ENCODE measurements at regions not wholly inside any gene's neighbourhood (a gene's known extent, or its start where the extent isn't known, plus 50 kb on each side); places are given as distances from the start of the nearest gene placed in this dataset.
A peak's percentile ranks its signal among the peaks of the same experiment; 100 is the strongest.

DNA sequence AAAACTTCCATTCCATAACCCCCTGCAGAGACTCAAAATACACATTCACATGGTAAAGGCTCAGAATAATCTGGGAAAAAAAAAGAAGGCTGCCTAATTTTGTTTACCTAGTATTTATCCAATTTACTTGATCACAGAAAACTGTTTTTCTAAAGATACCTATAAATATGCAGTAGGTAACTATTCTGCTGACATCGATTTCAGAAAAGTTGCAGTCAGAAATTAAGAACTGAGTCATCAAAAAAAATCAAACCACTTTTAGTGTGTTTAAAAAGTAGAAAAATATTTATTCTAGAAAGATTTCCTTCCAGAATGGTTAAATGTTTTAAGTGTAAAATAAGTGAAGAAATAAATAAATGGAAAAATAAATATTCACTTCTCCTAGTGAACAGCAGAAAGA, 254.5 kb upstream of the CAND1 start:
- no peak for ATAC-seq (ENCODE audit: low read depth)
- no peaks in the 10 kb centered on the region for H3K9me3 Mint-ChIP-seq
- no peaks in the 10 kb centered on the region for H3K4me1 Mint-ChIP-seq
- H3K27me3 Mint-ChIP-seq: no peaks in the 10 kb centered on the region
- H3K4me3 Mint-ChIP-seq: no peak overlapping the region
- DNase-seq (ENCODE audit: low spot score in 2 of 2): no peak
- no peak overlapping the region for H3K27ac Mint-ChIP-seq
- no peaks in the 10 kb centered on the region for H3K36me3 Mint-ChIP-seq

DNA sequence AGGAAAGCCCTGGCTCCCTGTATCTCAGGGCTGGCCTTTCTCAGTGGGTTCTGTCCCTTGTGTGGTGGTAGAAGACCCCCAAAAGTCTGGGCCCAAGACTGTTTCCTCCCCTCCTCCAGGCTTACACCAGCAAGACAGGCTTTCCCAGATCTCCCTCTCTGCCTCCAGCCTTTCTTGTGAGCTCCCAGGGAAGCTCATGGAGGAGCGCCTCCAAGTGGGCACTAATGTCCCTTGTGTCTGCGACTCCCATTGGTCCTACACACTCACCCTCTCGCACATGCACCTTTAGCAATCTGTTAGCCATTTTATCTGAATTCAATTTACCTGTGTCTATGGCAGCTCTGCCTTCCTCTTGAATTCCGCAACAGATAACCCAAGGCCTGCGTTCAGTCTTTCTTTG, 251.1 kb upstream of the CAND1 start:
- no peaks in the 10 kb centered on the region for H3K4me1 Mint-ChIP-seq
- DNase-seq (ENCODE audit: low spot score in 2 of 2) (no peak), ATAC-seq (ENCODE audit: low read depth) (no peak)
- H3K27me3 Mint-ChIP-seq: no peaks in the 10 kb centered on the region
- no peak overlapping the region for H3K4me3 Mint-ChIP-seq
- H3K9me3 Mint-ChIP-seq: no peaks in the 10 kb centered on the region
- no peaks in the 10 kb centered on the region for H3K36me3 Mint-ChIP-seq
- no peak overlapping the region for H3K27ac Mint-ChIP-seq

DNA sequence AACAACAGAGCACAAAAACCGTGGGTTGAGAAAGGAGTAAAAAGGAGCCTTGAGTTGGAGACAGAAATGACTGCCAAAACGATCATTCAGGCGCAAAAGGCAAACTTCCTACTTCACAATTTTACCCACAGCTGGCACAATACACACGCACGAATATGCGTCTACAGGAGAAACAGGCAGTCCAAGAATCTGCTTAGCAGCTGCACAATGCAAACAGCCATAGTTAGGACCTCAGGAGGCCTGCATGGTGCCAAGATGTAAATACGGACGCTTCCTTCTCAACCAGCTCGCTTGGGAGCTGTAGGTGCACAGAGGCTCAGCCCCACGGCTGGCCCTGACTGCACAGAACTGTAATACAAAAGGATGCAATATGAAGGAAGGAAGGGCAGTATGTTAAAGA, 250.1 kb upstream of the CAND1 start:
- Mint-ChIP-seq H3K9me3 (no peaks in the 10 kb centered on the region), H3K27me3 (peaks cover under 1% of the 10 kb centered on the region), H3K27ac (no peak overlapping the region), H3K36me3 (no peaks in the 10 kb centered on the region), H3K4me3 (no peak overlapping the region), H3K4me1 (no peaks in the 10 kb centered on the region)
- no peak for ATAC-seq (ENCODE audit: low read depth)
- no peak for DNase-seq (ENCODE audit: low spot score in 2 of 2)

DNA sequence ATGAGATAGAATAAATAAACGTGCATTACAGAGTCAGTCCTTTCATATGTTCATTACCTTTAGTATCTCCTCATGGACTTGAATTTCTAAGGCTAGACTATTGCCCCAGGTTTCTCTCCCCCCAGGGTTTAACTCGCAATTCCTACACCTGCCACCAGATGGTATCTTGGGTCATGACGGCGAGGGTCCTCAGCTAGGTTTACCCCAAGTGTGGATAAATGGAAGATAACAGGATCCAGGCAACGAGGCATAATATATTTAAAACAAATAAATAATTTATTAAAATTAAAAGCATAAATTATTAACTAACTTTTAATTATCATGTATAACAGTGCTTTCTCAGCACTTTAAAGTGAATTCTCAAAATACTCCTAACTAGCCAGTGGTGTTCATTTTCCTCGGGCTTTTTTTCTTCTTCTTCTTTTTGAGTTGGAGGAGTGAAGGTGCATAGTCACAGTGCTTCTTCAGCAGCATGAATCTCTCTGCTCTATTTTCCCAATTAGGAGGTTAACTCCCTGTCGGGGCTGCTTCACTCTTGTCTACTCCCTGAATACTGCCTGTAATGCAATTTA, 243.5 kb upstream of the CAND1 start:
- Mint-ChIP-seq H3K9me3 (no peaks in the 10 kb centered on the region), H3K36me3 (no peaks in the 10 kb centered on the region), H3K27me3 (peaks cover 13% of the 10 kb centered on the region), H3K4me1 (no peaks in the 10 kb centered on the region), H3K27ac (no peak overlapping the region), H3K4me3 (no peak overlapping the region)
- peak; percentile 19 to 42 for DNase-seq (ENCODE audit: low spot score in 2 of 2)
- ATAC-seq (ENCODE audit: low read depth): peak; percentile 38

DNA sequence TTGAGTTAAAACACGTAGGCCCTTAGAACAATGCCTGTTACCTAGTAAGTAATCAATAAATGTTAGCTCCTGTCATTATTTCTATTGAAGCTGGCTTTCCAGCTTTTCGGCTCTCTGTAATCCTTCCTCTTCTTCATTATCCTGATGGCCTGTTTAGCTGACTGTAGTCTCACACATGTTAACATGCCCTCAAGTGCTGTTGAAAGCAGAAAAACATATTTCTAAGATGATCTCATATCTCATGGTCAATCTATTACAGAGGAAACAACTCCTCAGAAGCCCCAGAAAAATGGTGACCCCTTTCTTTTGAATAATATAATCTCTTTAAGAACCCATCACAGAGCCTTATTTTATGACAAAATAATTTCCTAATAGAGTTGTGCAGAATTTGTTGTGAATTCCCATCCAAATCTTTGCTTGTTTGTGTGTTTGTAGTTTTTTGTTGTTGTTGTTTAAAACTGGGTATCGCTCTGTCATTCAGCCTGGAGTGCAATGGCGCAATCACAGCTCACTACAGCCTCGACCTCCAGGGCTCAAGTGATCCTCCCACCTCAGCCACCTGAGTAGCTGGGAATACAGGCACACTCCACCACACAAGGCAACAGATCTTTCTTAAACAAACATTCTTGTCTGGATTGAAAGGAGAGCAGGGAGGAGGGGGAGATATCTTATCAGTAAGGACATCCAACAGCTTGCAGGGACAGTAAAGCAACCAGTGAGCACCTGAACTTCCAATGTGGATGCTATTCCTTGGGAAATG, 242.5 kb upstream of the CAND1 start:
- Mint-ChIP-seq H3K27me3 (peaks cover 13% of the 10 kb centered on the region), H3K4me1 (no peaks in the 10 kb centered on the region), H3K9me3 (no peaks in the 10 kb centered on the region), H3K27ac (no peak overlapping the region), H3K4me3 (no peak overlapping the region), H3K36me3 (no peaks in the 10 kb centered on the region)
- ATAC-seq (ENCODE audit: low read depth) (no peak), DNase-seq (ENCODE audit: low spot score in 2 of 2) (no peak)

DNA sequence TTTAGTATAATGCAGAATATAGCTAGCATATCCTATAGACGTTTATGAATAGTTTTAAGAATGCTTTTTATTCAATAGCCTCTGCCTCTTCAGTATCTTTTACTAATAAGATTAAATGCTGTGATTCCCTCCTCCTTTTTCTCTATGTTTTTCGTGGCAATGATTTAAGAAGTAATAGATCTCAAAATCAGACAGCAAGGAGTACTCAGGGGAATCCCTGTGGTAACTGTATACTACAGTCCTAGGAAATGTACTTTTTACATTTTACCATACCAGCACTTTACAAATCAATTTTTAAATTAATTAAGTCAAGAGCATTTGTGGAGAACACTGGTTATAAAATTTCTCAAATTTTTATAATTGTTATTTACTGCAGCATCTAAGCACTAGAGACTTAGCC, 240.6 kb upstream of the CAND1 start:
- H3K27ac Mint-ChIP-seq: no peak overlapping the region
- ATAC-seq (ENCODE audit: low read depth) (no peak), DNase-seq (ENCODE audit: low spot score in 2 of 2) (no peak)
- no peaks in the 10 kb centered on the region for H3K4me1 Mint-ChIP-seq
- no peaks in the 10 kb centered on the region for H3K36me3 Mint-ChIP-seq
- H3K4me3 Mint-ChIP-seq: no peak overlapping the region
- no peaks in the 10 kb centered on the region for H3K9me3 Mint-ChIP-seq
- H3K27me3 Mint-ChIP-seq: peaks cover 15% of the 10 kb centered on the region

DNA sequence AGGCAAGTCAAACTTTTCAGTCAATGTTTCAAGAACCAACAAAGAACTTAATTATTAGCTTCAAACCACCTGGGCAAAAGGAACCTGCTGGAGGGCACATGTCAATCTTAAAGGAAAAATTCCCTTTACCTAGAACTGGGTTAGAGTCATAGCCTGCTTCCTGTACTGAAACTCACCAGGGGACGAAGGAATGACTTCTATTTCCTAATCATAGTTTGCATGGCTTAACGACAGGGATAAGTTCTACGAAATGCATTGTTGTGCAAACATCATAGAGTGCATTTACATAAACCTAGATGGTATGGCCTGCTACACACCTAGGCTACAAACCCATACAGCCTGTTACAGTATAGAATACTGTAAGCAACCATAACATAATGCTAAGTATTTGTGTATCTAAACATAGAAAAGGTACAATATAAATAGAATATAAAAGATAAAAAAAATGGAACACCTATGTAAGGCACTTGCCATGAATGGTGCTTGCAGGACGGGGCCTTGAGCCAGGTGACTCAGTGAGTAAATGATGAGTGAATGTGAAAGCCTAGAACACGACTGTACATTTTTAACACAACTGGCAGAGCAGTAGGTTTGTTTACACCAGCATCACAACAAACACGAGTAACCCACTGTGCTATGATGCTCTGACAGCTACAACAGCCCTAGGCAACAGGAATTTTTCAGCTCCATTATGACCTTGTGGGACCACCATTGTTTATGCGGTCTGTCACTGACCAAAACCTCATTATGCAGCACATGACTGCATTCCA, 234.9 kb upstream of the CAND1 start:
- H3K27me3 Mint-ChIP-seq: peaks cover 3% of the 10 kb centered on the region
- no peaks in the 10 kb centered on the region for H3K4me1 Mint-ChIP-seq
- DNase-seq (ENCODE audit: low spot score in 2 of 2): no peak
- no peak for ATAC-seq (ENCODE audit: low read depth)
- H3K4me3 Mint-ChIP-seq: no peak overlapping the region
- no peak overlapping the region for H3K27ac Mint-ChIP-seq
- H3K36me3 Mint-ChIP-seq: no peaks in the 10 kb centered on the region
- H3K9me3 Mint-ChIP-seq: no peaks in the 10 kb centered on the region

DNA sequence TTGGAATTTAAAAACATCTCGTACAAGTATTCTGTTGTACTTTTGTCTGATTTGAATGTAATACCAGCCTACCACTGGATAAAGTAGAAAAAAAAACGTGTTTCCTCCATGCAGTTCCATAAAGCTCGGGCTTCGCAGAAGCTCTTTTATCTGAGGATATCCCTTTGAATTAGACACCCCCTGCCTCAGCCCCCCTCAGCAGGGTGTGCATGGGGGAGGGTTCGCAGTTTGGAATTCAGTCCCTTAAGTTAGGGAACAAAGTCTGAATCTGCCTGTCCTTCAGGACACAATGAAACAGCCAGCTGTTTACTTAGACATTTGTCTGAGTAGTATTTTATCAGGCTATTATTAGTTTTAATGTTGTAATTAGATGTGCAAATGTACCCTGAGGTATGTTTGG, 234.0 kb upstream of the CAND1 start:
- no peaks in the 10 kb centered on the region for H3K4me1 Mint-ChIP-seq
- H3K36me3 Mint-ChIP-seq: no peaks in the 10 kb centered on the region
- no peak overlapping the region for H3K4me3 Mint-ChIP-seq
- no peaks in the 10 kb centered on the region for H3K9me3 Mint-ChIP-seq
- ATAC-seq (ENCODE audit: low read depth) (no peak), DNase-seq (ENCODE audit: low spot score in 2 of 2) (no peak)
- peaks cover 3% of the 10 kb centered on the region for H3K27me3 Mint-ChIP-seq
- H3K27ac Mint-ChIP-seq: no peak overlapping the region

DNA sequence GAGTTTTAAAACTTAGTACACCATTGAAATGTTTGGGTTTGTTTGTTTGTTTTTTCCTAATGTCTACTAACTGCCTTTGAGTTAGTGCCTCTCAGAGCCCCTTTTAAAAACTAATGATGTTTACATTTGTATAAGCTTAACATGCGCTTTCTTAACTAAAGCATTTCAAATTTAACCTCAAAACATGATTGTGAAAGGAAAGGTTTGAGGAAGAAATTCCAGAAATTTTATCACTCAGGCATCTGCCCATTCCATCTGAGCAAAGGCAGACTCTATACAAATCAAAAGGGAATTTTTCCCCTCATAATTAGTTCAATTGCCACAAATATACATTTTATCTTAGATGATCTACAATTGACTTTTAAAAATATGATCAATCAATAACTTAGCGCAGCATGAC, 230.7 kb upstream of the CAND1 start:
- H3K4me1 Mint-ChIP-seq: no peaks in the 10 kb centered on the region
- H3K36me3 Mint-ChIP-seq: no peaks in the 10 kb centered on the region
- no peak overlapping the region for H3K4me3 Mint-ChIP-seq
- H3K27ac Mint-ChIP-seq: no peak overlapping the region
- H3K9me3 Mint-ChIP-seq: no peaks in the 10 kb centered on the region
- peaks cover 5% of the 10 kb centered on the region for H3K27me3 Mint-ChIP-seq
- DNase-seq (ENCODE audit: low spot score in 2 of 2): no peak
- ATAC-seq (ENCODE audit: low read depth): no peak

DNA sequence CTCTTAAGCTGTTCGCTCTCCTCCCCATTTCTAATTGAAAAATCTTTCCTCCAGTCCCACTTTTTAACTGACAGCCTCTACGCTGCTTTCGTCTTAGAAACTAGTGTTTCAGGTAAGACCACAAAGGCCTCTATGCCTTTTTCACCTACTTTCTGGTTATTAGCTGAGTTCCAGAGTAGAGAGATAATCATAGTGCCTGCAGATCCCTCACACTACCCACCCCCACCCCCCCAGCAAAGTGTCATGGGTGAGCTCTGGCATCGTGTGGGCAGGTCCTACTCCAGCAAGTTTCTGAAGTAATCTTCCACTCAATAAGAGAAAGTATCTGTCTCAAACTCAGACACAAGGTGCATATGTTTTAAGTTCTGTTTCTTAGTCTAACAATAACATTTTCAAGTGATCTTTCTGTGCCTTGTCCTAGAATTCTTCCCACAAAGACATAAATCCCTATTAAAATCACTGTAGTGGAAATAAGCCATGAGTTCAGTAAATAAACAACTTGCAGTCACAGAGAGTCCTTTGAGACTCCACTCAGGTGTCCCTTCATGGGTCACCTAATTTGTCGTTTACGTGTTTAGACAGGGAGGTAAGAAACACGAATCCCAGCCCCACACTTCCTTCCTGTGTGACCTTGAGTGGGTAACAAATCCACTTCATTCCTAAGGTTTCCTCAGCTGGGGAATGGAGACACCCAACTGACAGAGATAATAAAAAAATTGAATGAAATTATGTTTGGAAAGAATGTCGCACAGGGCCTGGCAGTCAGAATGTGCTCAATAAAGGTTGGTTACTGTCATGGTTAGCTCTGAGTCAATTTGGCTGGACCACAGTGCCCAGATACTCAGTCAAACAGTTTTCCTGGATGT, 228.9 kb upstream of the CAND1 start:
- Mint-ChIP-seq H3K4me3 (no peak overlapping the region), H3K4me1 (no peaks in the 10 kb centered on the region), H3K27me3 (peaks cover 5% of the 10 kb centered on the region), H3K36me3 (no peaks in the 10 kb centered on the region), H3K9me3 (no peaks in the 10 kb centered on the region), H3K27ac (no peak overlapping the region)
- no peak for DNase-seq (ENCODE audit: low spot score in 2 of 2)
- no peak for ATAC-seq (ENCODE audit: low read depth)

DNA sequence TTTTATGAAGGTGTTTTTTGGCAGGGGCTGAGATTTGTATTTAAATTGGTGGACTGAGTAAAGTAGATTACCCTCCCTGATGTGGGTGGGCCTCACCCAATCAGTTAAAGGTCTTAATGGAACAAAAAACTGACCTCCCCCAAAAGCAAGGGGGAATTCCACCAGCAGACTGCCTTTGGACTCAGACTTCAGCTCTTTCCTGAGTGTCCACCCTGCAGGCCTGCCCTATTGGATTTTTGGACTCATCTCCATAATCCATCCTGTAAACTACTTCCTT, 228.4 kb upstream of the CAND1 start:
- DNase-seq (ENCODE audit: low spot score in 2 of 2) (no peak), ATAC-seq (ENCODE audit: low read depth) (no peak)
- H3K9me3 Mint-ChIP-seq: no peaks in the 10 kb centered on the region
- H3K36me3 Mint-ChIP-seq: no peaks in the 10 kb centered on the region
- H3K4me1 Mint-ChIP-seq: no peaks in the 10 kb centered on the region
- peaks cover 5% of the 10 kb centered on the region for H3K27me3 Mint-ChIP-seq
- no peak overlapping the region for H3K27ac Mint-ChIP-seq
- no peak overlapping the region for H3K4me3 Mint-ChIP-seq

DNA sequence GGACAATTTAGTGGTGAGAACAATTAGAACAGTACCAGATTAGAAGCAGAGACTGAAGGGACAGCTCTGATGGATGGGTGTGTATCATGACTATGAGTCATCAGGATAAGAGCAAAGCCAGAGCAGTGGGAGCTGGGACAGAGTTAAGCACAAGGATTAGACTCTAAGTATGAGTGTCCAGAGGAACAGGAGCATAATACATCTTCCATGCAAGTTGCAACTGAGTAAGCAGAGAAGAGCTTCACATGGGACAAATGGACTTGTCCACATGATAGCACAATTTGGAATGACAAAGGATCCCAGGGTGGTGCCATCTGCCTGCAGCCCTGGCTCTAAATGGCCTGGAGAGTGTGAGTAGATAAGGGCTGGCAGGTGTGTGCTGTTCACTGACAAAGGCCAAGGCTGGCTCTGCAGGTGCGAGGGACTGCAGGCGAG, 226.4 kb upstream of the CAND1 start:
- Mint-ChIP-seq H3K27ac (no peak overlapping the region), H3K27me3 (peaks cover 3% of the 10 kb centered on the region)
- DNase-seq (ENCODE audit: low spot score in 2 of 2): no peak

DNA sequence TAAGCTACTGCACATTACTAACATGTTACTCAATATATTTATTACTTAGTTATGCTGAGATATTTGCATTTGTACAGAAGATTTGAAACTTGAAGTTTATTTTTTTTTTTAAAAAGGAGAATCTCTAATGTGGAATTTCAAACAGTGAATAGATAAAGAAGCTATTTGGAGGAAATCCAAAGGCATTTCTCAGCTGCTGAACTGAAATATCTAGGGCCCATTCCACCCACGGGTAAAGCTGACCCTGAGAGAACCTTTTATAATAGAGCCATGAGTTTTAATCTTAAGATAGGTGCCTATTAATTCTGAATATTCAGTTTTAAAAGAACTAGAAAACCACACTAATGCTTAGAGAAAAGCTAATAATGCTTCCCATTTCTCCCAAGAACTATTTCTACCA, 225.4 kb upstream of the CAND1 start:
- DNase-seq (ENCODE audit: low spot score in 2 of 2) (no peak), ATAC-seq (ENCODE audit: low read depth) (no peak)
- Mint-ChIP-seq H3K4me3 (no peak overlapping the region), H3K36me3 (no peaks in the 10 kb centered on the region), H3K27ac (no peak overlapping the region), H3K9me3 (no peaks in the 10 kb centered on the region), H3K27me3 (peaks cover 3% of the 10 kb centered on the region), H3K4me1 (no peaks in the 10 kb centered on the region)

More for the DNA sequence above, 226.4 kb upstream of the CAND1 start:
- Mint-ChIP-seq H3K4me1 (no peaks in the 10 kb centered on the region), H3K9me3 (no peaks in the 10 kb centered on the region), H3K4me3 (no peak overlapping the region), H3K36me3 (no peaks in the 10 kb centered on the region)
- no peak for ATAC-seq (ENCODE audit: low read depth)

DNA sequence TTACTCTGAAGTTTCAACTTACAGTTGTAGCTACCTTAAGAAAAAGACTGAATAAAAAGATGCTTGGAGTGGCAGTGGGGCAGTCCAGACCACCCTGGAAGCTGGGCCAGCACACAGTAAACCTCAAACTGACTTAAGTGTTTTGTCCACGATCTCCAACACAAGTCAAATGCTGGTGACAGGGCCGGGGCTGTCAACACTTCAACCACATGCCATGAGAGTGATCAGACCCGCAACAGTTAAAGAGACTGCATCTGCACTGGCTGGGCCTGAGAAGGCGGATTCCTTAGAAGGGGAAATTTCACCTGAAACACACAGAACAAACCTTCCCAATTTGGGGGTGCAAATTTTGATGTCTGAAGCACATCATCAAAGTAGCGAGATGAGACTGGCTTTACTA, 223.5 kb upstream of the CAND1 start:
- DNase-seq (ENCODE audit: low spot score in 2 of 2) (no peak), ATAC-seq (ENCODE audit: low read depth) (no peak)
- H3K36me3 Mint-ChIP-seq: no peaks in the 10 kb centered on the region
- H3K27me3 Mint-ChIP-seq: peaks cover 7% of the 10 kb centered on the region
- no peak overlapping the region for H3K27ac Mint-ChIP-seq
- H3K9me3 Mint-ChIP-seq: no peaks in the 10 kb centered on the region
- H3K4me3 Mint-ChIP-seq: no peak overlapping the region
- H3K4me1 Mint-ChIP-seq: no peaks in the 10 kb centered on the region

Data from memory B cell (primary cell).